ENCODE measurements at regions not wholly inside any gene's neighbourhood (a gene's known extent, or its start where the extent isn't known, plus 50 kb on each side); places are given as distances from the start of the nearest gene placed in this dataset.
"Not testable (repeated sequence)": the region's sequence is repeated elsewhere in the genome, so short reads cannot be mapped to it uniquely, and the experiment has no call there.

GRCh38 chr17:31621566-31621965 lies 230.1 kb downstream of the RAB11FIP4 start:
- DNase-seq (ENCODE audit: low read depth): no peak

GRCh38 chr17:31611053-31611452 lies 219.6 kb downstream of the RAB11FIP4 start:
- not testable (repeated sequence) for DNase-seq (ENCODE audit: low read depth)

DNA sequence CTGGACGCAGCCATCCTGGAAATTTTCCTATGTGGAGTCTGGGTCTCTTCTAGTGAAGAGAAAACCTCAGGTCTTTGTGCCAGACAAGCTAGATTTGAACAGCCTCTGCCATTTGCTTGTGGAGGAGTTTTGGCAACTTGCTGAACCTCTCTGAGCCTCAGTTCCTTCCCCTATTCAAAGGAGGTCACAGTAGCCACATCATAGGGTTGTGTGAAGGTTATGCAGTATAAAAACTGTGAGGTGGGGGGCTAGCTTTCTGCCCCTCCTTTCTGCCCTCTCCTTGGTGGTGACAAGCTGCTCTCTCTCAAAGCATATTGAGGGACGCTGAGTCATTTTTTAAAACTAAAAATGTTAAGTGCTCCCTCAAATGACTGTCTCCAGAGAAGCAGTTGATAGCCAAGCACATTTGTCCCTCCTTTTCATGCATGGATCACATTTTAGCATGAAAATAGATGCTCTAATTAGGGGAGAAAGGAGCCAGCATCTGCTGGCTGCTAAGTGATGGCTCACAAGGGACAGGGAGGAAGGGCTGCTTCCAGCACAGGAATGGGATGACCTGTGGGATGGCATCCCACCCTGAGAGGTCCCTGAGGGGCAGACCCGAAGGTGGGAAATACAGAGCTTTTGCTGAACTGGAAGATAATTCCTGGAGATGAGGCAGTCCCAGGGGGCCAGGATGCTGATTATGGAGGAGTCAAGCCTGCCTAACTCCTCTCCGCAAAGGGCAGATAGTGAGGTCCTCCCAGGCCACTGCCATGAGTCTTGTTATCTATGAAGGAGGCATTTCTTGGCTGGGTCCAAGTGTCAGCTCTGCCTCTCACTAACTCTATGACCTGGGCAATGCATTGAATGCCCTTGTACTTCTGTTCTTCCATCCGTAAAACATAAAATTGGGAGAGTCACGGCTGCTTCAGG lies 218.8 kb downstream of the RAB11FIP4 start:
- DNase-seq (ENCODE audit: low read depth): no peak

DNA sequence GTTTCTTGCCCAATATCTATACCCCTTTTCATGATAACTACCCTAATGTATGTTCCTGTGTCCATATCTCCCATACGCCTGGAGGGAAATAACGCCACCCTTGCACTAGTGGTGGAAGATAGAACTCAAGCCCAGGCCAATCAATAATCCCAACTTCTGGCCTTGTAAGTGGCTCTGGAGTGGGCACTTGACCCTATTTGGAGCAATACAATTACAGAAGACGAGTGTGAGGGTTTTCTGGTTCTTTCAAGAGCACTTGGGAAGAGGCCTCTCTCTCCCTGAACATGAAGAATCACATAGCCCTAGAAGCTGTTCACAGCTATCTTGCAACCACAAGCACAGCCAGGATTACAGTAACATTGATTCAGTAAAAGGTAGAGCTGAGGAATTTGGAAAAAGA lies 217.9 kb downstream of the RAB11FIP4 start:
- DNase-seq (ENCODE audit: low read depth): no peak

- no peak for DNase-seq (ENCODE audit: low read depth)
Observed at GRCh38 chr17:31608659-31609254, 217.3 kb downstream of the RAB11FIP4 start.

- no peak for DNase-seq (ENCODE audit: low read depth)
Observed at GRCh38 chr17:31605761-31606160, 214.3 kb downstream of the RAB11FIP4 start.

DNA sequence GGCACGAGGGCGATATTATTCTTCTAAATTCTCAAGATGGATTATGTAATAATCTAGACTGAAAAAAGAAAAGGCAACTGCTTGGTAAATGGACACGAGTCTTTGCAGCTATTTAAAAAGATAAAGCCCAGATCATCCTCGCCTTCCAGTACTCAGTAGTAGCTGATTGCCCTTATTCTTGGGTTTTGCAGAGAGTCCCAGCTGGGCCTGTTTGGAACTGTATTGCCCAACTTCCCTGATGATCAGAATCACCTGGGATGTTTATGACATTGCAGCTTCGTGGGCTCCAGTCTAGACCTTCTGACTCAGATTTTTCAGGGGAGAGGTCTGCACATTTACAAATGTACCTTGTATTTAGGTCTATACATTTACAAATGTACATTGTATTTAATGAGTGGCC lies 213.5 kb downstream of the RAB11FIP4 start:
- DNase-seq (ENCODE audit: low read depth): no peak

DNA sequence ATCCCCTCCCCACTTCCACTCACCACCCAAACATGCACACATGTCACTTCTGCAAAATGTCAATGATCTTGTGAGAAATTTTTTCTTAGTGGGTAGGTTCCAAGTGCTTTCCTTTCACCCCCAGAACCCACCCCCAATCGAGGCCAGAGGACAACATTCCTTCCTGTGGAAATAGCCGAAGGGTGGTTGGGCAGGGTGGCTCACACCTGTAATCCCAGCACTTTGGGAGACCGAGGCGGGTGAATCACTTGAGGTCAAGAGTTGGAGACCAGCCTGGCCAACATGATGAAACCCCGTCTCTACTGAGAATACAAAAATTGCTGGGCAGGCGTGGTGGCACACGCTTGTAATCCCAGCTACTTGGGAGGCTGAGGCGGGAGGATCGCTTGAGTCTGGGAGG lies 208.7 kb downstream of the RAB11FIP4 start:
- not testable (repeated sequence) for DNase-seq (ENCODE audit: low read depth)

DNA sequence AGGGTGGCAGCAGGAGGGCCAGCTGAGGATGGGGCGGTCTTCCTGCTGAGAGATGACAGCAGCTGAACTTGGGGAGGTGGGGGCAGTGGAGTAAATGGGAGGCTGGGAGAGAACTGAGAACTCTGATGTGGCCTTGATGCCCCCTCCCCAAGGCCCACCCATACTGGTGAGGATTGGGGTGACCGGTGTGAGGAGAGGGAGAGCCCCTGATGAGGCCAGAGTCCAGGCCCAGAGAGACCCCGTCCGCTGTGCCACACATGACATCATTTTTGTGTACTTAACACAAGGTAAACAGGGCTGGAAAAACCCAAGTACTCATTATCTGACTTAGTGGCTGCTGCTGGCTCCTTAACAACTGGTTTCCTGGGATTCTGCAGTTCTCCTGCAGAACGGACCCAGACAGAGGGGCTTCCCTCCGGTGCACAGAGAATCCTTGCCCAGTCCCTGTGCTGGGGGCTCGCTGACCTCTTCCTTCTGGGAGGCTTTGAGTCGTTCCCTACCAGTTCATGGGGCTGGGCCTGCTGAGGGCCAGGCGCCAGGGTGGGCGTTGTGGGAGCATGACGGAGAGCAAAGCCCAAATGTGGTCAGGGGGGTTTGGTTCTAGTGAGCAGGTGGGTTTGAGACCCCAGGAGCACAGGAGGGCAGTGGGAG lies 207.6 kb downstream of the RAB11FIP4 start:
- no peak for DNase-seq (ENCODE audit: low read depth)

GRCh38 chr17:31598399-31598782 lies 206.9 kb downstream of the RAB11FIP4 start:
- DNase-seq (ENCODE audit: low read depth): no peak

DNA sequence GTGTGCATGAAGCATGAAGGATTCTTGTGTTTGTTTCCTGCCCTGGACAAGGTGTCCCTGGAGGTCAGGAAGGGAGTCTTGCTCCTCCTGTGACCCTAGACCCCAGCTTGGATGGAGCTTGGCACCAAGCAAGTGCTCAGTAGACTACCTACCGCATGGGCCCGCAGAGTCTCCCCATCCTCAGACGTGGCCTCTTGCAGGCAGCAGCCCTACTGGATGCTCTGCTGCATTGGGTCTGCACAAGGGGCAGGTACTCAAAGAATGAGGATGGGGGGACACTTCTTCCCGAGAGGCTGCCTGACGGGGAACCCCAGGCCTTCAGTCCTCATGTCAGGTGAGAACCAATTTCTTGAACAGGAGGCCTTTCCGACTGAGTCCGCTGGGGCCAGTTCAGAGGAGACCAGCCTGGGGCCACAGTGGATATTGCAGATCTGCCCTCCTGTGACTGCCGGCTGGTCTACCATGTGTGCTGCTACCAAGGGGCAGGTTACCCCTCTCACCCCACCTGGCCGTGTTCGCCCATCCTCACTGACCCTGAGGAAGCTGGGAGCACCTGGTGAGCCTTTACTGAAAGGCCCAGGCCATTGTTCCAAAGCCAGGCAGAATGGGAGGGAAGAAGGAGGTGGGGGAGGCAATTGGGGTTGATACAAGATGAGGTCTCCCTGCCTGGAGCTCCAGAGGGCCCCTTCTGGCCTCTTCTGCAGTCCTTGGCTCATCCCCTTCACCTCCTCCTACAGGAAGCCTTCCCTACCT lies 206.3 kb downstream of the RAB11FIP4 start:
- DNase-seq (ENCODE audit: low read depth): no peak

DNA sequence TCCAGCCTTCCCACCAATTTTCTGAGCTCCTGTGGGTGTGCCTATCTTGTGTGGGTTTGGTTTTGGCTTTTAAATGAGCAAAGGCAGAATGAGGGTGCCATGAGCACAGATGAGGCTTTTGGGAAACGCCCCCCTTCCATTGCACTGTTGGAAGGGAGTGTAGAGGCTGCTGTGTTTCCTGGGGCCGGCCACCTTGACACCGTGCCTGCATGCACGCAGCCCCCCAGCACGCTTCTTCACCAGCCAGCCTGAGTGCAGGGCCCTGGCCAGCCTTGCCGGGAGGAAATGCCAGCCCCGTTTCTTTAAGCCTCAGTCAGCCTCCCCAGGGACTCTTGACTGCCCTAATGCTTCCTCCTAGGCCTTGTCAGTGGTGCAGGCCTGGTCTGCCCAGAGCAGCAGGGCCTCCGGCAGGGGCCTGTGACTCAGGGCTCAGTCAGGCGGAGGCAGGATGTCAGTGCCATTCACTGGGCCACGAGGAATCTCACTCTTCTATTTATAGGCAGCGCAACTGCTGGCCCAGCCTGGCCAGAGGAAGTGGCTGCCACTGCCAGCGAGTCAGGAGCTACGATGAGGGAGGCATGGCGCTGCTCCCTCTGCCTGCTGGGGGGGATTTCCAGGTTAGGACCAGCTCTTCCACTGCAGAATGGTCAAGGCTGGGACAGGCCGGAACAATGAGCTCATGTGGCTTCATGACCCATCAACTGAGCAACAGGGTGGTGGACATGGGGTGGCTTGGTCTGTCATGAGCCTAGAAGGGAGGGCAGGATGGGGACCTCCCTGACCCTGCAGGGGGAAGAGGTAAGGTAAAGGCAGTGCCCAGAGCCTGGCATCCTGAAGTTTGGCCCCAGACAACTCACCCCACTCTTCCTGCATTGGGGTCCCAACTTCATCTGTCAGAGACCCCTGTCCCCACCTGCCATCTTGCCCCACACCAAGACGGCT lies 205.2 kb downstream of the RAB11FIP4 start:
- no peak for DNase-seq (ENCODE audit: low read depth)

GRCh38 chr17:31595666-31596381 lies 204.3 kb downstream of the RAB11FIP4 start:
- no peak for DNase-seq (ENCODE audit: low read depth)

- no peak for DNase-seq (ENCODE audit: low read depth)
Observed at GRCh38 chr17:31595076-31595475, 203.6 kb downstream of the RAB11FIP4 start.

- DNase-seq (ENCODE audit: low read depth): no peak
Observed at GRCh38 chr17:31594416-31594815, 202.9 kb downstream of the RAB11FIP4 start.

DNA sequence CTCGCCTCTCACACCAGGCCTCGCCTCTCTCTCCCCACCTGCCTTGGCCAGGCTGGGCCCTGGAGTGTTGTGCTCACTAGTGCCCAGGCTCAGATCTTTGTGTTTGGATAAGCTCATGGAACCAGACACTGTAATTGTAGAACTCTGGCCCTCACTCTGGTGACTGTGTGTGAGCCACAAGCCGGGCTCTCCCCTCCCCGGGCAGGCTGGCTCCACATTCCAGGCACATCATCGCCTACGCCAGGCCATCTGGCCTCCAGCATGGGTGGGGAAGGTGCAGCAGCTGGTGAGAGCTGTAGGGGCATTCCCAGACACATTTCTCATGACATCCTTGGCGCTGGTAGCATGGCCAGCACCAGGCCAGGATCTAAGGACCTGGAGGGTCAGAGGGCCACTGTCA lies 202.3 kb downstream of the RAB11FIP4 start:
- DNase-seq (ENCODE audit: low read depth): no peak

DNA sequence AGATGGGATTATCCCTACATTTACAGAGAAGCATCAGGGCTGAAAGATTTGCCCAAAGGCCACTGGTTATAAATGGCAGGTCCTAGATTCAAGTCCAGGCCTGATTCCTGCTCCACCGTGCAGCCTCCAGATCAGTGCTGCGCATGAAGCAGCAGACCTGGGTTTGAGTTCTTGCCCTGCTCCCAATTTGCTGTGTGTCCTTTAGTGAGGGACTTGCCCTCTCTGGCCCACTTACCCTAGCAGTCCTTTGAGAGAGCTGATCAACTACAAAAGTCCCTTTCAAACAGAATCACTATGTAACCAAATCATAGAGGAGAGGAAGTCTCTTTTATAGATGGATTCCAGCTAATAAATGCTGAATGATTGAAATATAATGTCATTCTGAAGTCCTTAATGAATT lies 200.4 kb downstream of the RAB11FIP4 start:
- no peak for DNase-seq (ENCODE audit: low read depth)

DNA sequence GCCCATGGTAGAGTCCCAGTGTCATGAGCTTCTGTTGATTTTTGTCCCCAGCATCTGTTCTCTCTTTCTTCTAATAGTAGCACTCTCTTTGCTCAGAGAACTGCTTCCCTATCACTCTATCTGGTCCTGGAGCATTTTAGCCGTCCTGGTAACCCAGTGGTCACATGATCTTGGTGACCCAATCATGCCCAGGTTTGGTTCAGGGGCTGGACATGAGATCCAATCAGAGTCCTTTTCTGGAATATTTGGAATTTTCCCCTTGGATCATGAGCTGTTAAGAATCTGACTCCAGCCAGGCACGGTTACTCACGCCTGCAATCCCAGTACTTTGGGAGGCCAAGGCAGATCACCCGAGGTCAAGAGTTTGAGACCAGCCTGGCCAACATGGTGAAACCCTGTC lies 197.0 kb downstream of the RAB11FIP4 start:
- DNase-seq (ENCODE audit: low read depth): no peak

GRCh38 chr17:31588034-31588433 lies 196.6 kb downstream of the RAB11FIP4 start:
- DNase-seq (ENCODE audit: low read depth): no peak

All from stimulated activated CD8-positive, alpha-beta memory T cell treated with anti-CD3 and anti-CD28 coated beads, Interleukin-12 subunit alpha, Interleukin-12 subunit beta, amount 100 ng/mL, for 4 hours (primary cell).